HG02943 (cell line): ENCODE measurements at regions not wholly inside any gene's neighbourhood (a gene's known extent, or its start where the extent isn't known, plus 50 kb on each side); places are given as distances from the start of the nearest gene placed in this dataset.

Experiments
- ATAC-seq: cut with Tn5 transposase; IDR thresholded peaks from one replicate; pipeline ENCODE4 v1.9.1; 2021; ENCODE audit warnings: mild to moderate bottlenecking, low read depth, moderate library complexity; ENCODE audit not compliant: unreplicated experiment

DNA sequence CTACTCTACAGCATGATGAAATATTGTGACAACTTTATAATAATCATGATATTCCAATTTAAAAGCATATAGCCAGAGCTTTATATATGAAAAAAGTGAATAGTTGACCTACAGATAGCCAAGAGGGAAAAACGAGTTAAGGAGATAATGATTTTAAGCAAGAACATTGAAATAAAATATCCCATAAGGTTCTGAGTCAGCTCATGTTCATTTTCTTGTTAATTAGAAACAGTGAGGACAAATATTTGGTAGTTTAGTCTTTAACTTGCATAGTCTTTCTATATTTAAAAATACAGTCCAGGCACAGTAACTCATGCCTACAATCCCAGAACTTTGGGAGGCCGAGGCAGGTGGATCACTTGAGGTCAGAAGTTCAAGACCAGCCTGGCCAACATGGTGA lies 55.8 kb upstream of the CDH6 start:
- ATAC-seq = no peak

DNA sequence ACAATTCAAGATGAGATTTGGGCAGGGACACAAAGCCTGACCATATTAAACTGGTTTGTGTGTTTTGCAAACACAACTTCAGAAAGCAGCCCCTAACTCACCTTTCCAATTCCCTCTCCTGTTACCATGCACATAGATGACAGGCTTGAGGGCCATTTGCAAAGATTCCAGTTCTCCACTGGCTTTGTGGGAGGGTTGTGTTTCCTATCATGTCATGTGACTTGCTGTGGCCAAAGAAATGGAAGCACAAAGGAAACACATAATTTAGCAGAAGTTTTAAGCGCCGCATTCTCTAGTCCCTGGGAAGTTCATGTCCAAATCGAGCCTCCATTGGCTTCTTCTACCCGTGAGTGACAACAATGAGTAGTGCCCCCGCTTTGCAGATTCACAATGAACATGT lies 57.9 kb upstream of the CDH6 start:
- ATAC-seq = no peak

DNA sequence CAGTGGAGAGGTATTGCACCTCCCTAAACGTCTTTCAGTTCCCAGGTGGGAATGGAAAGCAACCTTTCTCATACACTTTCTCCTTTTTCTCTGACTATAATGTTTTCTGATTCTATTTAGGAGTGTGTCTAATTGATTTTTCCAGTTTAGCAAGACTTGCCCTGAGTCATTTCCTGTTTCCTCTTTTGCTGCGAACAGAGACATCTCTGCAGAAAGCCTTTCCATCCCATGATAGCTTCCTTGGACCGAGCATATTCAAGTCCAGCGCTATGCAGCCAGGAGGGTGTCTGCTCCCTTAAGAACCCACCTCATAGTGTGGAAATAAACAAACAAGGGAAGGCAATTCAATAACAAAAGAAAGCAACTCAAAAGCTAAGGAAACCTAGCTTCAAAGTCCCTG lies 60.0 kb upstream of the CDH6 start:
- no peak for ATAC-seq

DNA sequence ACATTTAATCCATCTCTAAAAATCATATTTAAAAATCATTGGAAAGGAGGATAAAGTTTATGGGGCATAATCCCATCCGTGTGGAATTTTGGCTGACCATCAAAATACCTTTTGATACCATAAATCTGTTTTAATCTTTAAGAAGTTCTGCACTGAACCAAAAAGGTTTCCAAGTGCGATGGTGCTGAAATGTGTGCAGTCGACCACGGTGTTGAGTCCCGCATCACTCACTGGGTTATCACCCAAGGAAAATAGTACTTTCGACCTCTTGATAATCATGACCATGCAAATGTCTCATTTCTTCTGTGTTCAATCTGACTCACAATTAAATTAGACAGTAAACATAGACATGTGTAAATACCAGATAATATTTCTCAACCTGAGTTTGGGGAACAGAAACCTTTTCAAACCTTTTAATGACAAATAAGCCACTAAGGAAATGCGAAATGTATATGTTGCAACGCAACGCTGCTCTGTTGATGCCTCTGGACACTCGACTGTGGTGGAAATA lies 62.0 kb upstream of the CDH6 start:
- ATAC-seq = no peak

DNA sequence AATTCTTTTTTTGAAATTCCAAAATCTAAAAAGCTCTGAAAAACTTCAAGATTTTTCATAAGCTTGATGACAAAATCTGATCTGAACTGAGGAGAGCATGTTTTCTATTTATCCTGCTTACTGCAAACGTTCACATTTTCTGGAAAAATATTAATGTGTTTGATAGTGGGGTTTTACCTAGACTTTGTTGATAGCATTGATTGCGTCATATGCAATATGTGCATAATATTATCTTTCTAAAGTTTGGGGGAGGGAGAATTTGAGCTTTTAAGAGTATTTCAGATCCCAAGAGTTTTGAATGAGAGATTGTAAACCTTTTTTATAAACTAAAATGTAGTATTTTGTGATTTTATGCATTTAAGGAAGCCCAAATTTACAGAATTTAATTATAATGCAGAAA lies 62.8 kb upstream of the CDH6 start:
- ATAC-seq = no peak

DNA sequence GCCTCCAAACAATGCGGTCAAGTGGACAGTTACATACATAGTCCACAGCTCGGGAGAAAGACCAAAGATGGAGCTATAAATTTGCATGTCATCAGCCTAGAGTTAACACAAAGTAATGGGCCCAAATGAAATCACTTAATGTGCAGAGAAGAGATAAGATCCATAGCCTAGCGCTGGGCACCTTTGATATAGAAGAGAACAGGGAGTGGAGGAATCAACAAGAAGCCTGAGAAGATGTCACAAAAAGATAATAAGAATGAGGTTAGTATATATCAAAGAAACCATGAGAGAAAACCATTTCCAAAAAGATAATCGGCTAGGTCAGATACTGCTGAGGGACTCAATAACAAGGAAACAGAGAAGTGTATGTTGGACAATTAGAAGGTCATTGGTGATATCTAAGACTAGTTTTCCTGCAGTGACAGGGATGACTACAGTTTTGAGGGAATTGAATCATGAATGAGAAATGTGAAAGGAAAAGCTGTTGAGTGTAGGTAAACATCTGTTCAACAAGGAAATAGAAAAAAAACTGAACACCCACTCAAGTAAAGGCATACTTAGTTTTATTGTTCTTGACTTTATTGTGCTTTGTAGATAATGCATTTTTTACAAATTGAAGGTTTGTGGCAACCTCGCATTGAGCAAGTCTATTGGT lies 68.7 kb upstream of the CDH6 start:
- ATAC-seq = no peak

DNA sequence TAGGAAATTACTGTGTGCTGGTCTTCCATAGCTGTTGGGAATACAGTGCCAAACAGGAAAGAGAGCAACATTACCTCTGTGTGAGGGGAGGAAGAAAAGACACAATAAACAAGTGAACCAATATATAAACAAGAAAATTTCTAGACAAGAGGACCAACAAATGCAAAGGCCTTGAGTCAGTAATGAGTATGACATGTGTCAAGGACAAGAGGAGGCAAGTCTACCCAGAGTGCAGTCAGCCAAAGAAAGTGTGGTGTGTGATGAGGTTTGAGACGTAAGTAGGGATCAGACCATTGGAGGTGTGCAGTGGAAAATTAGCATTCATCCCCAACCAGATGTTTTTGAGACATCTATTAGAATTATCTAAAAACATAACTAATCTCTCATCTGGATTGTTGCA lies 69.5 kb upstream of the CDH6 start:
- no peak for ATAC-seq

DNA sequence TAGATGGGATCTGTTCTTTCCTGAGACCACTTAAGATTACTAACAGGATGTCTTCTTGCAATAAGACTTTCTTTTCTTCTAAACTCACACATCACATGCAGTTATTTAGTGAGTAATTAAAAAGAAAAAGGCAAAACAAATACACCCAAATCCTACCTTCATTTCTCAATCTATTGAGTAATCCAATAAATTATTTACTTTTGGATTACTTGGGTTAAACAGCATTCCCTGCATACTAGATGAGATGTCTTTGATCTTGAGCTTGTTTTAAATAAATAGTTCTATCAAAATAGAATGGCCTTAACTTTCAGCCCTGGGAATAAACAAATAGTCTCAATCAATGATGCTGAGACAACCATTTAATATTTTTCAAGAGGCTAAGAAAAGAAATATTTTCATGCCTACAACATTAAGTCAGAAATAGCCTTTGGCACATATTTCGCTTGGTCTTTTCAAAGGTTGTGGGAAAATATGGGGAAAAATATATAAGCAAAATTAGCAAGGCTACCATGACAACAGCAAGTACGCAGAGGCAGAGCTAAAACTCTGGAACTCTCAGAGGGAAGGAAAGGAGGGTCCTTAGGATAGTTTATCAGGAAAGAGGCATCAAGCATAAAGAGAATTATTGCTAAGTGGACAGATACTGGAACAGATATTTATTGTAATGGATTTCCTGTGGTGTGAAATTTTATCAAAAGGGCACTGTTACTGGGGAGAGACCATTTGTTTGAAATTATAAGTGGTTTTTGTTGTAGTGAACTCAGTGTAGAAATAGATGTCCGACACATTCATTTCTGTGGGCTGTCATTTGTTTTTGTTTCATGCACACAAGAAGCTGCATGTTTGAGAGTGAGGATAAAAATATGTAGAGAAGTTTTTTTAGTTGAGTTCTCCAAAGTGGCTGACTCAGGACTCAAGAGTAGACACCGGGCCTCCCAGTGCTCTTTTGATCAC lies 70.2 kb upstream of the CDH6 start:
- ATAC-seq = no peak

DNA sequence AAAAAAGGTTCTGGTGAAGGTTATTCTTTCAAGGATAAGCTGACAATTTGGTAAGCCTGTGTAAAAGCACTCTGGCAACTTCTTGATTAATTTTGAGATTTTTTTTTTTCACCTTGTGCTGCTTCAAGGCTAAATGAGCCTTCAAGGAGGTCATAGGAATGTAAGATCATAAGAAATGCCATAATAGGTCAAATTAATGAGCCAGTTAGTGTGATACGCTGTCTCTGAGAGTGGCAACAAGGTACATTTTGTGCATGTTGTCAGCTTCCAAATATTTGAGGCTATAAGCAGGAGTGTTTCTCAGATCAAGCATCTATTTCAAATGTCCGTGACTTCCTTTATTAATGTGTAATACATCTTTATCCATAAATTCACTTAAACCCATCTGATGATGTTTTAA lies 72.3 kb upstream of the CDH6 start:
- no peak for ATAC-seq

DNA sequence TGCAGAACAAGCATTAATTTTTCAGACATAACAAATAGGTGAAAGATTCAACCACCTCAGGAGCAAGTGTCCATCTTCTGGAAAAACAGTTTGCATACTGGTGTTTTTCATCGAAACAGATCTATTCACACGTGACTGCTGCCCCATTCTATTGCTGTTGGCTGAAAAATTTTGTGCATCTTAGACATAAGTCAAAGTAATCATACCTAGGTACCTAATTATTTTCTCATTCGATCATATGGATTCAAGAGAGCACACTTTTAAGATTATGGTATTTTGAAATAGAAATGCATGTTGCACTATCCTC lies 72.9 kb upstream of the CDH6 start:
- no peak for ATAC-seq

DNA sequence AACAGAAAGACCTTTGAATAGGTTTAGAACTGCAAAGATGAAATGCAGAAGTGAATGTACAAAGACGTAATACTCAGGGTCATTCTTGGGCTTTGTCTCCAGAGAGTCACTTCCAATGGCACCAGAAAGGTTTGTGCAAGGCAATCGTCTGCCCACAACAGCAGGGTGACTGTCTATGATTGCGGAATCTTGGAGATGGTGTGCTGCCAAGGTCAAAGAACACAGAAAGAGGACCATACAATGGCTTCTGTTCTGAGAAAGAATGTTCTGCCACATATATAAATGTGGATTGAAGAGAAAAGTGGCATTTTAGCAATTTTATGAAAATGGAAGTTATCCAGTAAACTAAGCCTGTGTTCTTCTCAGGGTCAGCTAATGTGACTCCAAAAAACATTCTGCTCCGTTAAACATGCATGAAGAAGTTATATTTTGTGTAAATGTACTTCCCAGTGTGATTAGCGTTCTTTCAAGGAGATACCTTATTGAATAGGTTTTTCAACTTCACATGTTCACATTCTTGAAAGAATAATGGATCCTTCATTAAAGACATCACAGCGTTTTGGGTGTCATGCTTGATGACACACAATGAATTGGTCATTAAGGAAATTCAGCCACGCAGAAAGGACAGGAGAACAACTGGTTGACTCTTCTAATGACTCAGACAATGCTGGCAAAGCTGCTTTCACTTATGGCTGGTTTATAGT lies 73.4 kb upstream of the CDH6 start:
- no peak for ATAC-seq

DNA sequence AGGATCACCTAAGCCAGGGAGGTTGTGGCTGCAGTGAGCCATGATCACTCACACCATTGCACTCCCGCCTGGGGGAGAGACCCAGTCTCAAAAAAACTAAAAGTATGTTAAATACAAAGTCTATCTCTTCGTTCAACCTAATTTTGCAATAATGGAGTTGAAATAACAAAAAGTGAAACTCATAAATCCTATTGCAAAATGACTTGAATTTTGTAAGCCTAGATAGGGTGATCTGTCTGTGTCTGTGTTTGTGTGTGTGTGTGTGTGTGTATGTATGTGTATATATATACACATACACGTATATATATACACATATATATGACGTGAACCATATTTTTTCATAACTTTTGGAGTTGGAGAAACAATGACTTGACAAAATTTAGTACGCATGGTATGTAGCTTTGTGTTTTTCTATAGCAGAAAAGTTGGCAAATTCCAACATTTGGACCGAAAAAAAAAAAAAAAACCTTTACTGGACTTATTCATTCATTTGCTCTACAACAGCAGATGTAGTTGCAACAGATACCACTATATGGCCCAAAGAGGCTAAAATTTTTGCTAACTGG lies 76.9 kb upstream of the CDH6 start:
- ATAC-seq = no peak

DNA sequence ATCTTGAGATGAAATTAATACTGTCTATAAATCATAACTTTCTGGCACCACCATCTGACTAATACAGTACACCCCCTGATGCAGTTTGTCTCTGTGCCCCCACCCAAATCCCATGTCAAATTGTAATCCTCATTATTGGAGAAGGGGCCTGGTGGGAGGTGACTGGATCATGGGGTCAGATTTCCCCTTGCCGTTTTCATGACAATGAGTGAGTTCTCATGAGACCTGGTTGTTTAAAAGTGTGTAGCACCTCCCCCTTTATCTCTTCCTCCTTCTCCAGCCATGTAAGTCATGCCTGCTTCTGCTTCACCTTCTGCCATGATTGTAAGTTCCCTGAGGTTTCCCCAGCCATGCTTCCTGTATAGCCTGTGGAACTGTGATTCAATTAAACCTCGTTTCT lies 78.7 kb upstream of the CDH6 start:
- no peak for ATAC-seq

DNA sequence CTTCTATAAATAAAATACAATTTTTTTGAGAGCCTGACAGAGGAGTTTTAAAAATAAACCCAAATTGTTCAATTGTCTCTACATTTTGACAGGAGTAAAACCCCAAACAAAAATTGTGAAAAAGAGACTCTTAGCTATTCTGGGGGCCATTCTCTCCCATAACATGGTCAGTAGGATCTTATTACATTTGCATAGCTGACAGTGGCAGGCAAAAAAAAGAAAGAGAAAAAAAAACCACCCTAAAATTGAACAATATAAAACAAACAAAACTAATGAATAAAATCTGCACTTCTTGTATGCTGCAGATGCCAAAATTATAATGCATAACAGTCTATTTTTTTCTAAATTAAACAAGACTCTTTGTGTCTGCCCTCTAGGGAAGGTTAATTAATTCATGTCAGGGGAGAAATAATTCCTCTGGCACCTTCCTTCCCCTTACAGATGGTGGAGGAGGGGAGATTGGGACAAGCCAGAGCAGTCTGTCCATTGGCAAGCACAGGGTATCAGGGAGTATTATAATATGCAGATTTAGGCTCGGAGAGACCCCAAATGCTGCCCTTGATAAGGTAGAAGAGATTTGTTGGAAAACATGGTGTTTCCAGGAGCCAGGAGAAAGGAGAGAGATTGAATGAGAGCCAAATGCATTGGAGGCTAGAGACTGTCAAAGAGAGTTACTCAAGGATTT lies 79.7 kb upstream of the CDH6 start:
- no peak for ATAC-seq

DNA sequence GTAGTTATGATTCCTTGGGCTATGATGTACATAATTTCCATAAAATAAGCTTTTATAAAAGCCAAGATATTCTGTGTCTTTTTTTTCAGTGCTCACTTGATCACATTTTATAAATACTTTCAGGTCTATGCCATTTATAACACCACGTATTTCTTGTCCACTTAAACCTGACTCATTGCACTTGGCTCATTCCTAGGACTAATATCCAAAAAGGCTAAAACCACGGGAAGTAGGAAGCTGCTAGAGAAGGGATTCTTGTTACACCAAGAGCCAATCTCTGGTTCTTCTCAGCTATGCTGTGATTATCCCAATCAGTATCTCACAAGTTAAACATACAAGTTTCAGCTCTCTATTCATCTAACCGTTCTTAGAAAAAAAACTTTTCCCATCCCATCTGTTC lies 80.4 kb upstream of the CDH6 start:
- ATAC-seq = no peak

DNA sequence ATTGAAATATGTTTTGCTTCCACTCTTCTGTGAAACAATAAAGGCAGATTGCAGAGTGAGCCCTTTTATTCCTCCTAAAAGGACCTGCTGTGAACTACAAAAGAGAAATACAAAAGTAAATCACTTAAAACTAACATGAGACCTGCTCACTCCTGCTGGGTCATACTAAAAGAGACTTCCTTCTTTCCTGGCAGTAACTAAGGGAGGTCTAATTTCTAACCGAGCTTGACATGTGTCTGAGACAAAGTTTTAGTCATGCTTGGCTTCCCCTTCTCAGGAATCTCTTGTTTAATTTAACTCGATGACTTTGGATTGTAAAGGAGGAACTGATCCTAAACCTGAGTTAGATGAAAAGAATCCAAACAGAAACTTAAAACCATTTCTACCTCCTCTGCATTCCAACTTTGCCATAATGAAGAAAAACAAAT lies 86.4 kb upstream of the CDH6 start:
- ATAC-seq = no peak

DNA sequence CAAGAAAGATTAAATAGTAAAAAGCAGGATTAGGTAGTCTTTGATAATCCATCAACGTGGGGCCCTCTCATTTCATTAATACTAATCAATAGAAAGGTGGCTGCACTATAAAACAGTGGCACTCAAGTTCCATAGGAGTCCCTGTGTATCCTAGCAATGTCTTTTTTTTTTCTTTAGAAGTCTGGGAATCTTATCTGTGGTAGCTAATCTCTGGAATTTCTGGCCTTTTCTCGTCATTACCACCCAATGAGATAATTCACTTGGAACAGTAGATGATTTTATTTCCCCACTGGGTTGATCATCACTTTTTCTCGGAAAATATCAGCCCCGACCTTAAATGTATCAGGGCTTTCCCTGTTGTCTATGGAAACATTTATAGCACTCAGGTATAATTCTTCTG lies 86.8 kb upstream of the CDH6 start:
- no peak for ATAC-seq

DNA sequence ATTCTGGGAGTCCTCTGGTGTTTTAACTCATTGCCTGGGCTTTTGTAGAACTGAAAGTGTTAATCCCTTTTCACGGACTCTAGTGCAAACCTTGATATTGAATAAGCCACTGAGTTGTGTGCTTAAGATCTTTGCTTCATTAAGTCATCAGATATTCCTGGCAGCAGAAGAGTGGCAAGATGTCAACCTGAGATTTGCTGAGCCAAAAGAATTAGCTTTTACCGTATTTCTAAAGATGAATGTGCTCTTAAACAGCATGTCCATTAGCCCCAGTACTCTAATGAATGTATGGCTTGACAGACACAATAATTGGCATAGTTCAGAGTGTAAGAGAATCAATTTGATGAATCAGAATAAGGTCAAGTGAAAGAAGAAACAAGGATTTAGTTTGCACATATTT lies 87.2 kb upstream of the CDH6 start:
- ATAC-seq = no peak

DNA sequence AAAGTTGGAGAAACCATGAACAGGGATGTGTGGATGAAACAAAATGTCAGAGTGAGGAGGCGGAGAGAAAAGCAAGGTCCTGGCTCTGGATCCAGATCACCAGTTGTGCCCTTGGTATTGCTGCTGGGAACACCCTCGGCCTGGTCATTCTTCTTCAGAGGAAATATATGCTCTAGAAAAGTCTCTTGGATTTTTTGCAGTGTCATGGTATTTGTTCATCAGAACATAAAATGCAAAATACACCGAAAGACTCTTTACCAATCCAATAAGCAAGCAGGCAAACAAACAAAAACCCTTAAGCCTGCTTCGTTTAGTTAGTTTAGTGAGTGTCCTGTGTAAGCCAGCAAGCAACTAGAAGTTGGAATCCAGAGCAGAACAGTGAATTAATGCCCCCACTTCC lies 88.7 kb upstream of the CDH6 start:
- ATAC-seq = no peak

DNA sequence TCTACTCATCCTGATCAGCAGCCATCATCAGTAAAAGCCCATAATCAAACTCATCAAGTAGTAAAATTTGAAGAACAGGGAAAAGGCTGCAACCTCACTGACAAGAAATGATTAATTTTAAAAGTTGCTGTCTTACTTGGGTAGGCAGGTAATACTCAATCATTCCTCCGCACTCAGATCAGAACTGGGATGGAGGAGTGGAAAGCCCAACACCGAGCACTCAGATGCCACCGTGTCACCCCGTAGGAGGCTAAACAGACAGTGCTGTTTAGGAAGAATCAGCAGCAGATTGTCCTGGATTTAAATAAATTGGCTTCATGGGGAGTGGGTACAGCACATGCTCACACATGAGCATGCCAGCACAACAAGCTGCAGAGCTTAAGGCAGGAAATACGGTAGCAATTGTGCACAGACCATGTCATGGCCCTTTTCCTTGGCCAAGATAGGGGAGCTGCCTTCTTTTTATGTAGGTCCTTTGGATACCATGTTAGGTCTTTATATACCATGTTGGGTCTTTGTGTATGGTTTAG lies 92.6 kb upstream of the CDH6 start:
- ATAC-seq = no peak
